NCI-H82 (cell line): ENCODE measurements at regions not wholly inside any gene's neighbourhood (a gene's known extent, or its start where the extent isn't known, plus 50 kb on each side); places are given as distances from the start of the nearest gene placed in this dataset.
A peak's percentile ranks its signal among the peaks of the same experiment; 100 is the strongest.

Experiments used
- DNase-seq: peaks from one replicate; lab custom pipeline; 2025; lab: John Stamatoyannopoulos, UW

DNA sequence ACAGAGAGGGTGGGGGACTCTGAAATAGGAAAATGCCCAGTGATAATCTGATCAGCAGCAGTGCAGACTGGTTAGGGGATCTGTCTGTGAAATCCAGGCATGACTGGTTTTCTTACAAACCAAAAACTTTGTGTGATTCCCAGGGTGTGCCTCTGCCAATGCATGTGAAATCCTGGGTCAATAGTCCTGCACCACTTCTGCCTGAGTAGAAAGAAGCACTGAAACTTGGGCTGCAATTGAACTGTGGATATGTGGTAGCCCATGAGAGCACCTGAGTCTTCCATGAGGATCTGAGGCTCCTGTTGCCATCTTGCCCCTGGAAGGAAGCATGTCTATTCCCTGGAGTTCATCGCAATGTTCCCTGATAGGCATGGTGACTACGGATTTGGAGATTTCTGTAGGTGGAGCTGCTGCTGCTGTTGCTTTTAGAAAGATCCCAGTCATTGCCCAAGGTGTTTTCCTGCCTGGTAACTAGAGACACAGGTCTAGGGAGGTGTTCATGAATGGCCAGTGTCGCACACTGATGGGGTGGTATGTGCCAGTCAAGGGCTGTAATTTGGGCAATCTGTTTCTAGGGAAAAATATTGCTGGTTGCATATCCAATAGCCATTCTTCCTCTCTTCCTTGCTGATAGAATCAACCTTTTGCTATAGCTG is 146.7 kb downstream of the CARTPT start:
- no peak for DNase-seq

GRCh38 chr5:71872311-71872864 is 153.3 kb downstream of the CARTPT start:
- no peak for DNase-seq

- peak; percentile 93 for DNase-seq
Observed at GRCh38 chr5:71873191-71873591, 154.1 kb downstream of the CARTPT start.

GRCh38 chr5:71874521-71874920 is 155.4 kb downstream of the CARTPT start:
- DNase-seq, result no peak

GRCh38 chr5:71877511-71877910 is 158.4 kb downstream of the CARTPT start:
- DNase-seq, result no peak

GRCh38 chr5:71880536-71880935 is 161.5 kb downstream of the CARTPT start:
- peak; percentile 95 for DNase-seq

DNA sequence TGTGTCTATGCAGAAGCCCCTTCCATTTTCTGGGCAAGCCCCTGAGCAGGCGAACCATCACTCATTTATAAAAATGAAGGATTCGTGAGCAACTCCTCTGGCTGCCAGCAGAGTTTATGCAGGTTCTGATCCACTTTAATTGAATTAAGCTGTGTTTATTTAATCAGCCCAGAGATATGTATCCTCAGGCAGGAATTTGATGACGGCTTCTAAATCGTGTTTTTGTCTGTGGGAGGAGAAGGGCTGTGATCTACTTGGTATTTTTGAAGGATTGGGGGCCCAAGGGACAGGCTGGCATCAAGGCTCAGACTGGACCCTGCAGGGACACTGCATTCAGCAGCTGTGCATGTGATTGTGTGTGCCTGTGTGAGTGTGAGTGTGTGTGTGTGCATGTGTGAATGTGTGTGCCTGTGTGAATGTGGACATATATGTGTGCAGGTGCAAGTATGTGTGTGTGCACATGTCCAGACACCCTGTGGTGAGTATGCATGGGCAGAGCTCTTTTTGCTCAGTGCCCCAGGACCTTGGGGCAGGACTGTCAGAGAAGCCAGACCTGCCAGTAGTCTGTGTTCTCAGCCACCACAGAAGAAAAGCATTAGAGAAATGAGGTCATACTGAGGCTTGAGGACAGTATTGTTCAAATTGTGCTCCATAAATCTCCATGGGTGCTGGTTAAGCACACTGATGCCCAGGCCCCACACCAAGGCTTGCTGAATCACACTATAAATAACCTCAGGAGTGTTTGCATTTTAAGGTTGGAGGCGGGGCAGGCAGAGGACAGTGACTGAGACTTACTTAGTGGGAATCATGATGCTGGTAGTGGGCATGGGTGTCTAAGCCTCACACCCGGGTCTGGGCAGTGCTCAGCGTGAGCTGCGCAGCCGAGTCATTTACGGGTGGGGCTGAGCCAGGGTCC is 164.0 kb downstream of the CARTPT start:
- peak; percentile 34 for DNase-seq

GRCh38 chr5:71883742-71884103 is 164.6 kb downstream of the CARTPT start:
- DNase-seq, result peak; percentile 86

DNA sequence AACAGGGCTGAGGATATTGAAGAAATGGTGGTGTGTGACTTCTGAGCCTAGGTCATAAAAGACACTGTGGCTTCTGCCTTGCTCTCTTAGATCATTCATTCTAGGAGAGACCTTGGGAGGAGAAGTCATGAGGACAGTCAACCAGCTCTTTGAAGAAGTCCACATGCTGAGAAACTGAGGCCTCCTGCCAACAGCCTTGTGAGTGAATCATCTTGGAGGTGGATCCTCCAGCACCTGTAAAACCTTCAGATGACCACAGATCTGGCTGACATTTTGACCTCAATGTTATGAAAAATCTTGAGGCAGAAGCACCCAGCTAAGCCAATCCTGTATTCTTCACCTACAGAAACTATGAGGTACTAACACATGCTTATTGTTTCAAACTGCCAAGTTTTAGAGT is 165.9 kb downstream of the CARTPT start:
- DNase-seq, result no peak

DNA sequence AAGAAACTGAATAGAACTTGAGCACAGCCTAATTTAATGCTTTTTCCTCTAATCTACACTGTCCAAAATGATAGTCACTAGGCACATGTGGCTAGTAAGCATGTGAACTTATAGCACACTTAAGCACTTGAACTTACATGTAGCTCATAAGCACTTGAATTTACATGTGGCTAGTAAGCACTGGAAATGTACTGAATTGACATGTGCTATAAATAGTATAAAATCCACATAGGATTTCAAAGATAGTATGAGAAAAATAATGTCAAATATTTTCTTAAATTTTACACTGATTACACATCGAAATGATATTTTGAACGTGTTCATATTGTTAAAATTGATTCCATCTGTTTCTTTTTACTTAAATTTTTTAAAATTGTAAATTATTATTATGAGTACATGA is 167.3 kb downstream of the CARTPT start:
- no peak for DNase-seq

DNA sequence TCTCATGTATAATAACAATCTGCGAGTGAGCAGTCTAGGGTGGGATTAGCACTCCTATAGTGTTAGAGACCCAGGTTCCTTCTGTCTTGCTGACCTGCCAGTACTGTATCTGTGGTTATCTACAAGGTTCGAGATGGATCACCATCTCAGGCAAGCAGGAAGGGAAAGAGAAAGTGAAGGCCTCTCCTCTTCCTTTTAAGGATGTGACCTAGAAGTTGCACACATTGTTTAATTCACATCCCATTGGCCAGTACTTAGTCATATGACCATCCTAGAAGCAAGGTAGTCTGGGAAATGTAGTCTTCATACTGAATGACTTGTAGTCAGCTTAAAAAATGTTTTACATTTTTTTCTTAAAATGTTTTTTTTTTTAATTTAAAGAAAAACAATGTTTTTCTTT is 168.6 kb downstream of the CARTPT start:
- peak; percentile 73 for DNase-seq

GRCh38 chr5:71891406-71891805 is 172.3 kb downstream of the CARTPT start:
- DNase-seq, result no peak

DNA sequence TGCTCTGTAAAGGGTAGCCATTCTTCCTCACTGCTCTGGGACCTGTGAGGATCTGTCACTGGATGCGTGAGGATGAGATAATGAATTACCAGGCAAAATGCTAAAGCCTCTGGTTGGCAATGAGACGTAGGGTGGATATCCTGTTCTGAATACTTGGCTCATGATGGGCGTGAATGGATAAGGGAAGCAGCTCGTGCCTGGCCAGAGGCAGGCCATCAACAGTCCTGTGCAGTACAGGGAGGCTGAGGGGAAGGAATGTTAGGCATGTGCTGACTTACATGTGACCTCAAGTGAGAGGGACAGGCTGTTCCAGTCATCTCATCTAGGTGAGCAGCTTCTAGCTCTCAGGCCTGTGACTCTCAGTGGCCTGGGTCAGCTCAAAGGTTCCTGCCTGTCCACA is 172.8 kb downstream of the CARTPT start:
- DNase-seq, result no peak

GRCh38 chr5:71892641-71893365 is 173.7 kb downstream of the CARTPT start:
- no peak for DNase-seq

GRCh38 chr5:71893451-71893850 is 174.4 kb downstream of the CARTPT start:
- no peak for DNase-seq

DNA sequence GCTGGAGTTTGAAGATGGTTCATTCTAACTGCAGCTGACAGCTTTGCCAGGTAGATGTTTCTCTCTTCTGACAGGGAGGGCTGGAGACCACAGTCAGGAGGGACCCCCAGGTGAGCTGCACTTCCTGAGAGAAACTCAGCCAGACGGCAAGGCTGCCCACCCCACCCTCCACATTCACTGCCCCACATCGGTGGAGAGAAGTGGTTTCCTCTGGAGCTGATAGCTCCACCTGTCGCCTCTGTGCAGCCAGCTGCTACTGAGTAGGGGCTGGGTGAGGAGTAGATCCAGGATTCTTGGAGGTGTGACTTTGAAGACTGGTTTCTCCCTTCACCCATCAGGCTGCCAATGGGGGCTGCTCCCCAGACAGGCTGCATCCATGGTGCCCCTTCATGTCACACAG is 175.0 kb downstream of the CARTPT start:
- DNase-seq, result peak; percentile 26

DNA sequence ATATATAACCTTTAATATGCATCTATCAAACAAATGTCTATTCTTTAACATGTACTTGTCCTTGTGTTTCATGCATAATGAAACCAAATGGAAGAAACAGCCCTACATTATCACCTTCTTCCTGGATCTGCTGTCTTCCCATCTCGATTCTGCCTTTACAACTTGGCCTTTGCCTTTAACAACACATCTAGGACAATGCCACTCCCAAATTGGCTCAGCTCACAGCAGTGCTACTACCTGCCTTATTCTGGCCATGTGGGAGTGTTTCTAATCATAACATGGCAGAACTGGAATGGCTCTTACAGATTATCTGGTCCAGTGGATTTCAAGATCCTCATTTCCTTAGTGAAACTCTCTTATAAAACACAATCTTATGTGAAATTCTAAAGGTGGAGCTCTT is 176.5 kb downstream of the CARTPT start:
- DNase-seq, result no peak

DNA sequence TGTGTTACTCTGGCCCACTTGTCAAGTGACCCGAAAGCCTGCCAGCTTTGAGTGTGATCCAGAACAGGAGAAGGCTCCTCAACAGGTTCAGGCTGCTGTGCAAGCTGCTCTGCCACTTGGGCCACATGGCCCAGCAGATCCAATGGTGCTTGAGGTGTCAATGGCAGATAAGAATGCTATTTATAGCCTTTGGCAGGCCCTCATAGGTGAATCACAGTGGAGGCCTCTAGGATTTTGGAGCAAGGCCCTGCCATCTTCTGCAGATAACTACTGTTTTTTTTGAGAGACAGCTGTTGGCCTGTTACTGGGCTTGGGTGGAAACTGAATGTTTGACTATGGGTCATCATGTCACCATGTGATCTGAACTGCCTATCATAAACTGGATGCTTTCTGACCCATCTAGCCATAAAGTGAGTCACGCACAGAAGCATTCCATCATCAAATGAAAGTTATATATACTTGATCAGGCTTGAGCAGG is 180.8 kb downstream of the CARTPT start:
- DNase-seq, result no peak

- DNase-seq, result peak; percentile 84
Observed at GRCh38 chr5:71903808-71904207, 184.7 kb downstream of the CARTPT start.

DNA sequence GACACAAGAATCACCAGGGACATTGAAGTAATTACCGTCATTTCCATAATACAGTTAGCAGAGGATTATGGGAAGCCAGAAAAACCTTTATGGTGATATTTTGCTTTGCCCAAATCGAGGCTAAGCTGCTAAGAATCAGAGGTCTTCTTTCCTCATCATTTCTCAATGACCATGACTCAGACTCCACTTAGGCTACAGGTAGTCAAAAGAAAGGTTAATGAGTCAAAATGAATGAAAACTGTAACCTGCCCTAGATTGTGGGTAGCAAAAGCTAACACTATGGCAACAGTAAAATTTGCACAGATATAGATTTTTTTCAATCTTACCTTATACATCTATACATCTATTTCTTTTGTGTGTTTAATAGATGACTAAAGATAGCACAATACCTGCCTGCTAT is 185.8 kb downstream of the CARTPT start:
- no peak for DNase-seq

- DNase-seq, result peak; percentile 76
Observed at GRCh38 chr5:71905834-71906711, 187.0 kb downstream of the CARTPT start.
